Kidney glomerular epithelial cell (primary cell): ENCODE measurements at regions not wholly inside any gene's neighbourhood (a gene's known extent, or its start where the extent isn't known, plus 50 kb on each side); places are given as distances from the start of the nearest gene placed in this dataset.

Experiments
- DNase-seq: peaks from one replicate; lab custom pipeline; 2025; lab: John Stamatoyannopoulos, UW

DNA sequence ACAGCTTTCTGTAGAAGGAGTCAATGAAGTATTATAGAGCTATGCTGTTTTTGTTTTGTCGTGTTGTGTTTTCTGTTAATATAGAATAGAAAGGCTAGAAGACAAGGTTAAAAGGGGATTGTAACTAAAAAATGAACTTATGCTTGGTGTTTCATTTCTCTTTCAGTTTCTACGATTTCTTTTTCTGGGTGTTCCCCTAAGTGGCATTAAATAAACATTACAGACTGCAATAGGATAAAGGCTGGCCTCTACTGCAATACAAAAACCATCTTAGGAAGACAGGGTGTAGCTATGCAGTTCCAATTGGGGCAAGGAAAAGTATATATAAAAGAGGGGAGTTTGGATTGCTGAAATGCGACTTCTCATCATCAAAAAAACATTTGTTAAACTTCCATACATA, 1609.7 kb upstream of the ACVR2A start:
- DNase-seq = no peak

DNA sequence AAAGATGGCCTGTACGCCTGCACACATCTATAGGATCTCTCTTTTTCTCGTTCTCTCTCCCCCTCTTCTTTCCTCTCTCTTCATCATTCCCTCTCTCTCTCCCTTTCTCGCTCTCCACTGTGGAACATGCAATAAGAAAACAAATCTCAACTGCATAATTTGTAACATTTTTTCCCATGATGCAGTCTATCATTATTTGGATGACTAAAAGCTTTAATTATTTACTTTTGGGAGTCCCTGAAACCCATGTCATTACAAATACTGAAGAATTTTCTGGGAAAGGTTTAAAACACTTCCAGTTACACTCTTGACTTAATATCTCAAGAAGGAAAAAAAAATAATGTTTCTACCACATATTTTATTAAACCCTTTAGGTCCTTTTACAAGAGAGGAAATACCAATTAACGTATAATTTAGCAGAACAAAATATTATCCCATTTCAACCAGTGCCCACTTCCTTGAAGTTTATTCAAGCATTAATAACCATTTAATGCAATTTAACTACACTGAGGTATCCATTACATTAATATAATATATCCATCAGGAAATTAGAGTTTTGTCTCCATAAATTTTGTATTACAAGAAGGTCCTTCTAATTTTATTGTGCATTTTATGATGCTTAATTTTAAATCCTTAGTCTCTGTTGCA, 1615.2 kb upstream of the ACVR2A start:
- DNase-seq = no peak

DNA sequence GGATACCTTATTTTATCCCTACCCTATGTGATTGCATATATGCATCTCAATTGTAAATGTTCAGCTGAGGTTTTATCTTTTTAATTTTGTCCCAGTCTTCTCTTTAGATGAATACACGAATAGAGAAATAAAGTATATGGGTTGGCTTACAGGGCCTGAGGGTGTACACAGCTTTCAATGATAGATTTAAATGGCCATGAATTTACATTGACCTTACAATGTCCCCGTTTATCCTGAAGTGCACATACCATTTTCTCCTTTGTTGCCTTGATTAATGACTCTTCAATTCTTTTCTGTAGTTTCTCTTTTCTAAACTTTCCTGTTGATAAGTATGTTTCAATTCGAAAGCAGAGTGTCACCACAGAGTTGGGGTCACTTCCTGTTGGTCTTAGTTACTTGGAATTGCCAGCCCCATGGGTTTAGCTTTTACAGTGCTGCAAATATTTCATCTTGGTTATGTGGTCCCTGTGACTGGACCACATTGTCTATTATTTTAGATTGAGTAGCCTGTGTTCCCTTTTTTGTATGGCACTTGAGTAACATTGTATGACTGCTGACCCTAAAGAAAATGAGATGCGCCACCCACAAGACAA, 1616.3 kb upstream of the ACVR2A start:
- DNase-seq = no peak

DNA sequence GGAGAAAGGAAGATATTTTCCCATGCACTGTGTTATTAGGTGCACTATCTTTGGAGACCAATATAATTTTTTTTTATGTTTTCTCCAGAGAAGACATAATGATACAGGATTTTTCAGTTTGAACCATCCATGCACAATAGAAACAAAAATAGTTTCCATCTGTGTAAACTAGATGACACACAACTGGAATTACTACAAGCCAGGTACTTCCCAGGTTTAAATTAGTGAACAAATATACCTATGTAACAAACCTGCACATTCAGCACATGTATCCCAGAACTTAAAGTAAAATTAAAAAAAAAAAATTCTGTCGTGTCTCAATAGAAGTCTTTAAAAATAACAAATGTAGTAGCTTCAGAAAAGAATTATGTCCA, 1616.8 kb upstream of the ACVR2A start:
- no peak for DNase-seq

DNA sequence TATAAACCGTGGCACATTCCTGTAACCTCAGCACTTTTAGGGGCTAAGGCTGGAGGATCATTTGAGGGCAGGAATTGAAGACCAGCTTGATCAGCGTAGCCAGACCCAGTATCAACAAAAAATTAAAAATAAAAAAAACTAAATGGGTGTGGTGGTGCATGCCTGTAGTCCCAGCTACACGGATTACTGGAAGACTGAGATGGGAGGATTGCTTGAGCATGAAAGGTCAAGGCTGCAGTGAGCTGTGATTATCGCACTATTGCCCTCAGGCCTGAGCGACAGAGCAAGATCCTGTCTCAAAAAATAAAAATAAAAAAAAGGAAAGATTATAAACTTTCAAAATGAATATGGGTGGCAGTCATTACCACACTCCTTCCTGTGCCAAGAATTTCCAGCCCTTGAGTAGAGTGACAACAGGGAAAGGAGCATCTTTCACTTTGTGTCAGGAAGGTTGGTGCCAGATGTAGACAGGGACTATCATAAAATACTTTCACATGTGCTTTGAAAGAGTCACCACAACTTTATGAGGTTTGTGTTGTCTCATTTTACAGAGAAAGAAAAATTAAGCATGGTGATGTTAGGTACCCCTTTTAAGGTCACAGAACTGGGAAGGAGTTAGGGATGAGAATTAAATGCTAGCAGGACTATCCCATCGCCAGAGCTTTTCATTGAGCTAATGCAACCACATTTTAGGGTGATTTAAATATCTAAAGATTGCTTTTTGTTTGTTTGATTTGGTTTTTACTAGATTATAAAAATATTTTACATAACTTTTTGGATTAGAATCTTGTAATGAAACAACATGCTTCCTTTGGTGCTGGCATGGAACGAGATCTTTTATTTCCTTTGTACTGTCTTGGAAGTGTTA, 1617.4 kb upstream of the ACVR2A start:
- no peak for DNase-seq

DNA sequence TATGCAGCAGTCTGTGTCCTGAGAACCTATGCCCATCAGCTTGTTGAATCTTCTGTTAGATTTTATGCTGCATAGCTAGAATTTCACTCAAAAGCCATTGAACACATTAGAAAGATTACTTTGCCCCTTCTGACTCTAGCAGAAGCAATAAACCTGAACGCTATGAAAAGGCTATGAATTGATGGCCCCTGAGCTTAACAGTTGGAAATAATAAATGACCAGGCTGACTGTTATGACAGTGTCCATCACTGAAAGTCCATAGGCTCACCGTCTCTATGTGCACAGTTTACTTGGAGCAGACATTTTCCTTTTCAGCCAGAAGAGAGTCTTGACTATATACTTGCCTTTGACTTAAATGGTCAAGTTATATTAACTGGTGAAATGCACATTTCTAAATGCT, 1618.8 kb upstream of the ACVR2A start:
- no peak for DNase-seq

DNA sequence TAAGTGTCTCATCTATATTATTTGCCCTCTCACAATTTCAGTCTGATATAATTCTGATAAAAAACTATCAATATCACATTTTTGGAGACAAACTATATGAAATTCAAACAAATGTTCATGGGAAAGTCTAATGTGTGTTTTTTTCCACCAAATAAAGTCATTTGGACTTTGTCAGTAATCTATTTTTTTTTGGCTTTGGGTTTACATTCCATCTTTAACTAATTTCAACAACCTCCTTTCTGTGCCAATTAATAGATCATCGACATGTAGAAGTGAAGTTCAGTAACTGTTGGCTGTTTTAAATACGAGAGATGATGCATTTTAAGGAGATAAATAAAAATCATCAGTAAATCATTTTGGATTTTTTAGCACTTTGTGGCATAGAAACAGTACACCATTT, 1623.0 kb upstream of the ACVR2A start:
- DNase-seq = no peak

DNA sequence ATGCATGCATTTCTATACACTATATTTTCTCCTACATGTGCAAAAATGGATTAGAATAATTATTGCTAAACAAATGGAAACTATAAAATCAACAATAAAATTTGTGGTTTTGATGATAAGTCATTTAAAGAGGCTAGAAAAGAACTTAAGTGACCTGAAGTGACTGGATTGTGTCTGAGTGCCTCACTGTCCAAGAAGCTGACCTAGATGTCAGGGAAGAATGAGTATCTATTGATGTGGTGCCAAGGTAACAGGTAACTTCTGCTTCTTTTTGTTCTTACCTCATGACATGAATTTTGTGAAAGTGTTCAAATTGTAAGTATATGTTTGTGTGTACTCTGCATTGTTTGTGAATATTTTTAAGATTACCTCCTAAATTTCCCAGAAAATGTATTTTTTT, 1623.9 kb upstream of the ACVR2A start:
- DNase-seq = no peak

DNA sequence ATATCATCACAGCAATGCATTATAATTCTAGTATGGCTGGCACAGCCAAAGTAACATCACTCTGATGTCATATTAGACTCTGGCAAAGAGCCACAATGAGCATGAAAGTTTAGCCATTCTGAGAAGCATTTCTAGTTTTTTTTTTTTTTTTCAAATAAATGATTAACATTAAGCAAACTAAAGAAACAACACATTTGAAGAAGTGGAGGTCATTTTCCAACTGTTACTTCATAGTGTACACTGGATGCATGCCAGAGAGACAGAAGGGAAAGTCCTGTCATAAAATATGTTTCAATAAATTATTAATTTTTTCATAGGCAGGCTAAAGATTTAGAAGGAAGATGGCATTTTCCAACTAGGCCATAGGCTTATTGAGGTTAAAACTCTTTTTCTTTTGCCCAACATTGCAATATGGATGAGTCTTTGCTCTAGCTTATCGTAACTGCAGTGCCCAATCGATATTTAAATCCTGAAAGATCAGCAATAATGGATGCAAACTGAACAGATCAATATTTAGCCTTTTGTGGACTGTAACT, 1630.4 kb upstream of the ACVR2A start:
- DNase-seq = peak; percentile 47

DNA sequence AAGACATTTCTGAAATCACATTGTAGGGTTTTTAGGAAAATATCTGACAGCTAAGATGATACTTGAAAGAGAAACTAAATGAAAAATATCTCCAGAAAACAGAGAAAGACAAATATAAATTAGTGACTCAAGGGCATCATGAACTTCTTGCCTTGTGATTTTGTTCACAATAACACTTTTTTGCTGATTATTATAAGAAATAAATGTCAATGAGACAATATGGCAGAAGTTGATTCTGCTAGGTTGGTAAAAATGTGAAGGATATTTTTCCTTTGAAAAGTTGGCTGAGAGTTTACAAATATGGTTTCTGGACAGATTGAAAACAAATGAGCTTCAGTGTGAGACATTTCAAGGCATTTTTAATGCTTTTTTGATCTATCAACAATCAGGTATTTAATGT, 1631.2 kb upstream of the ACVR2A start:
- no peak for DNase-seq

DNA sequence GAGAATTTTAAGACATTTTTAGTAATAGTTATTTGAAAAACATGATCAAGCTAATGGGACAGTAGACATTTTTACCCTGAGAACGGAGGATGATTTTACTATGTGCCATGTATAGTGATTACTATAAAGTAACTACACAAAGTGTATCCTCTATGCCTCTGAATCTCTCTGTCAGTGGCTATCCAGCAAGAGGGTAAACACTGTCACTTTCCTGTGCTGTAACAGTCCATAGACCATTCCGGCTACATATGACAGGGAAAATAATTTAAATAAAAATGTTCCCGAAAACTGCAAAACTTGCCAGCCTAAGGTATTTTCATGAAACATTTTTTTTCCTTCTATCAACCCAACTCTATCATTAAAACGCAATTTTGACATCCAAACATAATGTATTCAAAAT, 1632.2 kb upstream of the ACVR2A start:
- no peak for DNase-seq

DNA sequence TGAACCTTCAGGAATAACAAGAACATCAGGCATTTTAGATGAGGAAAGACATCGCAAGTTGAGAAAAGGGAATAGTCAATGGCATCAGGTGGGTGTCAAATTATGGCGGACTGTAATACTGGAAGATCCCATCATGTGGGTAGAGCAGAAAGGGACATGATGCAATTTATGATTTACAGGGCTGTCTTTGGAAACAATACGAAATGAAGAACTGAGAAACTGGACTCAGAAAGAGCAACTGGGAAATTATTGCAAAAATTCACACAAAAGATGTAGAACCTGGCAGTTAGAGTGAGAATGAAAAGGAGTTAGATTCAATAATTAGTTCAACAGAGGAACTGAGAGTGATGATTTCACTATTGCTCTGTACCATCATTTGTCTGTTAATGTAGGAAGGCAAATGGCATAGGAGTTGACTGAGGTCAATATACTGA, 1635.0 kb upstream of the ACVR2A start:
- DNase-seq = no peak

DNA sequence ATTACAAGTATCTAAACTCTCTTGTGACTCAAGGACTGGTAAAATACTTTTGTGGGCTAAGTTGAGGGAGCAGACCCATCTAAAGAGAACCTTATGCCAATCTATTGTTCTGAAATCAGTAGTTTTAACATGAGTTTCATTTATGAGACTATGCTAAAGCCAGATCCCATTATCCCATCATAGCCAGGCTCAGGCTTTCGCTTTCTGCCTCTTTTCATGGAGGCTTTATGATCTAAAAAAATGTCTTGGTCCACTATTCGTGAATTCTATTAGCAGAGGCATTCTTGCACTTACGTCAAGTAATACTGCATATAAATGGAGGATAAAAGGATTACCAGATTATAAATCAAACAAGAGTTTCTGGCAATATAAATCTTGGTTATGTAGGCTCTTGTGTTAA, 1636.9 kb upstream of the ACVR2A start:
- no peak for DNase-seq

DNA sequence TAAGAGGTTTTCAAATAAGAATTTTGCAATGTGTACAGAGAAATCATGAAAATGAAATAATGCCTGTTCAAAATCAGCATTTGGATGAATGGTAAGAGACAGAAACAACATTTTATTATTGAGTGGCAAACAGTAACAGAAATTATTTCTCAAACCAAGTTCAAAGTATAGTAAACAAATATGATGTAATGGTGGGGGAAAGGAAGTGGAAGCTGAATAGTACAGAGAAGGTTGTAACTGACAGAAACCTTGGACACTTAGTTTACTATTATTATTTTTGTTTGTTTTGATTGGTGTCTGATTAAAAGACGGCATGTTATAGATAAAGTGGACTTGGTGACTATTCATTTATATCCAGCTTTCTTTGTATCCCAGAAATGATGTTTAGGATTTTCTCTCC, 1637.4 kb upstream of the ACVR2A start:
- no peak for DNase-seq

DNA sequence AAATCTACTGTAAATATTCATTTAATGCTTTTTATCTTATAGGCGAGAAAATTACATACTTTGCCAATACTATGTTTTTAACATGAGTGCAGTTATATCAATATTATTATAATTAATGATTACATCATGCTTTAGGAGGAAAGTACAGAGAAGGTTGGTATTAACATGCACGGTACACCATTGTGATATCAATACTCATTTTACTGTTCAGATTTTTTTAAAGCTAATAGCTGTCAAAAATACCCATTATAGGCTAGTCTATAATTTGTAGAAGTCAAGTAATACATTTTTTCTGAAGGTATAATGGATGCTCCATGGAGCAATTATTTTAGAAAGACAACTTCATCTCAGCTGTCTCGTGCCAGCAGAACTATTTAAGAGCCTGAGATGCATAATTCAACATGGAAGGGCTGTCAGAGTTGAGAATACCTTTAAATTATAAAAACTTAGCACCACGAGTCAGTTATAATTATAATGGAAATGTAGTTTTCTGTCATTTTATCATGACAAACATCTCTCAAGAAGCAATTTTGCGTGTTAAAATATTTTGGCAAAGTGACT, 1641.7 kb upstream of the ACVR2A start:
- DNase-seq = no peak

DNA sequence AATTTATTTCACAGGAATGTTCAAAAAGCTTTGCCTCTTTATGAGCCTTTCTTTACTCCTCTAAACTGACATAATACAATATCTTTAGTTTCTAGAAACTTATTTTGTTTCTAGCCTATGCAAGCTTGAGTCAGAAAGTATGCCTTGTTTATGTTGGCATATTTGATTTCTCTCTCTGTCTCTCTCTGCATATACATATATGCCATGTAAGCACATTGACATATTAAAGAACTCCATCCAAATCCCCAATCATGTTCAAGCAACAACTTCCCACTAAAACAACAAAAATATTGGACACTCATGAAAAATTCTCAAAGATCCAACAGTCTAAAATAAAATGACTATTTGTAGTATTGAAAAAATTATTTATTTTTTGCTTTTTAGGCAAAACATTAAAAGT, 1651.2 kb upstream of the ACVR2A start:
- no peak for DNase-seq

DNA sequence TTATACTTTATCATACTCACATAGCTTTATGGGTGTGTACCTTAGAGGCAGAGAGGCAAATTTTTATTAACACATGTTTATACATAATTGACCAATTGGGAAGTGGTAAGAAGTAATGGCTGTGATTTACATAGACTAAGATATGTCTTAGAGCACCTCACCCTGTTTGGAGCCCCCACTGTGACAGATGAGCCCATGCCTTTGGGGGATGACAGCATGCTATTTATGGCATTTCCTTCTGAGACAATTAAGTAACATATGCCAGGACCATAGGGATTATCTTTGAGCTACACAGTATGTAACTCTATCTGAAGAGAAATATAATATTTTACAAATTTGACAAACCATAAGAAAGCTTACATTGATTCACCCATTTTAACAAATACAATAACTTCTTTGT, 1655.3 kb upstream of the ACVR2A start:
- no peak for DNase-seq

DNA sequence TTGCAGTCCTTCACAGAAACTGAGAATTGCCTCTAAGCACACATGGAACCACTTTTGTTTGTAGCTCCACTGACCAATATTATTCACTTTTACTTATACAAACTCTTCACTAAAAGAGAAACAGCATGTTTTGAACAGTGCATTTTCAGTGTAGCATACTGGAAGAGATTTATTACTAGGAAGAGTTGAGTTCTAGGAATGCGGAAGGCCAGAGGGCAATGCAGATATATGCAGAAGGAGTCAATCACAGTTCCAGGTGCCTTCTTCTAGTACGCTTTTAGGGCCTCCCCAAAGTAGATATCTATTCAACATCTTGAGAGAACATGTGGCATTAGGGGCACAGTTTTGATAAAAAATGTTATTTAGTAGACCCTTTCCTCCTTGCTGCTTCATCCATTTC, 1654.0 kb upstream of the ZEB2 start:
- DNase-seq = no peak

DNA sequence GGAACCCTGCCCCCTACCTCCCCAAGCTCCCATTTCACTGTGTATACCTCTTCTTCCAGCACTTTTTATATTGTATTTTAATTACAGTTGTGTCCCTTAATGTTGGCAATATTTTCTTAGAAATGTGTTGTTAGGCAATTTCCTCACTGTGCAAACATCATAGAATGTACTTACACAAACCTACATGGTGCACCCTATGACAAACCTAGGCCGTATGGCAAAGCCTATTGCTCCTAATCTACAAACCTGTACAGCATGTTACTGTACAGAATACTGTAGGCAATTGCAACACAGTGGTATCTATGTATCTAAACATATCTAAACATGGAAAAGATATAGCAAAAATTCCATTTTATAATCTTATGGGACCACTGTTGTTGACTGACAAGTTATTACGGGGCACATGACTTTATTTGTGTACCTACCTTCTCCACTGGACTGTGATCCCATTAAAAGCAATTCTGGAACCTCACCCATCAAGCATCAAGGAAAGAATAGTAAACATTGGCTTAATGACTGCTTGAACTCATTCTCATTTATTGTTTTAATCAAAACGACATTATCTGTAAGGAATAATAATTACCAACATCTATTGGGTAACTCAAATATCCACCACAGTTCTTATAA, 1641.5 kb upstream of the ZEB2 start:
- DNase-seq = no peak

DNA sequence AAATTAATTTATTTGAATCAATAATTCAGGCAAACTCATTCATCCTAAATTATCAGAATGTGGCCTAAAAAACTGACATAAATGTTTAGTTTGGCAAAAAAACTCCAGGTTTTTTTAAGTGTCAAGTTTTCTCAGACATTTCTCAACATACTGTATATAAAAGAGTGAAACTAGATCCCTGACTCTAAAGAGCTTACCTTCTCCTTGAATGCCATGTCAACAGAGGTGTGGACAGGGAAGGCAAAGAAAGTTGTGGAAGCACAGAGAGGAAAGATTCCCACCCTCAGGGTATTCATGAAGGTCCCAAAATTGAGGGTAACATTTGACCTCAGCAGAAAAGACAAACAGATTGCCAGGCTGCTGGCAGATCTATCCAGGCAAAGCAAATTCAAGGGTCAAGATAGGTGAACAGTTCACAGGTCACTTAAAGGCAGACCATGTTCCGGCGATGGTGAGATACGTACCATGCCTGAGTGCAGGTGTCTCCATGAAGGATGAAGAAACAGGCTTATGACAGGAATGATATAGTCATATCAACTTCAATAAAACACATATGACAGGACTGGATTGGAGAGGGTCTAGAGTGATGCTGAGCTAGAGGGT, 1638.3 kb upstream of the ZEB2 start:
- DNase-seq = no peak

DNA sequence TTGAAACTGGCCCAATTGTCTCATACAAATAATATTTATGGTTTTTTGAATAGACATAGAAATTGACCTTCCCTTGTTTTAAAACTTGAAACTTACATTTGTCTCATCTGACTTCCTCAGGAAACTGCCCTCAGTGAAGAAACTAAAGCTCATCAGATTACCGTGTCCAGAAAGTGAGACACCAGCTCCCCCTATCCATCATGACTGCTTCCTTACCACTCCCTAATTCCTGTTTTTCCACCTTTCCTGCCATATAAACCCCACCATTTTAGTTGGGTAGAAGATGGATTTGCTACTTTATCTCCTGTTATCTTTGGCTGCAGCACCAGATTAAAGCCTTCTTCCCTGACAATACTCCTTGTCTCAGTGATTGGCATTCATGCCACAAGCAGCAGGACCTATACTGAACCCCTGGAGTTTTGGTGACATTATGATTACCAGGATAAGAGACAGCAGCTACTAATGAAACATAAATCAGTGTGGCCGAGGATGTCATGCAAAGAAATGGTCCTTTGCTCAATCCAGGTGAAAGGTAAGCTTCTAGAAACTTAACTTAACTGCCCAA, 1627.6 kb upstream of the ZEB2 start:
- no peak for DNase-seq

DNA sequence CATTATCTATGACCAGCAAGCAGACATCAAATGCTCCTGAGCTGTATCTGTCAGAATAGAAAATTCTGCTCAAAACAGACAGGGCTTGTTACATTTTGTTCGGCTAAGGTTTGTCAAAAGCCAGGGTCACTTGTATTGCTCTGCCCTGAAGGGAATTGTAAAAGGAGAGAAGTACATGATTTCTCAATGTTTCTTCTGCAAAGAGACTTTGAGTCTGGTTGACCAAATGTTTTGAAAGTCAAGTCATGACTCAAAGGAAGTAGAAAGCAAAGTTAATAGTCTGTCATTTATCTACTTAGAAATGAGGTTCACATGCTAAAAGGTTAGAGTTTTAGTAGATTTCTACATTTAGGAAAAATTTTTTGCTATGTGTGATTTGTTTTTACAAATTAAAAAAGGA, 1624.1 kb upstream of the ZEB2 start:
- DNase-seq = no peak
